ENCODE measurements at regions not wholly inside any gene's neighbourhood (a gene's known extent, or its start where the extent isn't known, plus 50 kb on each side); places are given as distances from the start of the nearest gene placed in this dataset.

GRCh38 chr1:67624680-67625079 lies 60.3 kb upstream of the GADD45A start:
- Histone ChIP-seq H3K36me3 (no peaks in the 10 kb centered on the region), H3K4me1 (no peaks in the 10 kb centered on the region), H3K4me3 (no peak overlapping the region), H3K9me3 (no peaks in the 10 kb centered on the region), H3K27ac (no peak overlapping the region), H3K27me3 (no peaks in the 10 kb centered on the region)
- WGBS (ENCODE audit: insufficient coverage, low coverage, low lambda C conversion rate, missing lambda C conversion rate) = no CpG with 5 or more reads among the region's 2 CpGs
- no peak for DNase-seq
- ATAC-seq = no peak
- intact Hi-C loops (cut with DNase I) = loop anchor here in 1 of 2 donors (10.0 kb wide), 1 partner anchor 50 kb away; no protein-coding TSS in a partner anchor
- TF ChIP-seq CTCF (IDR thresholded peaks at IDR 0.05) (no peak), POLR2A (IDR thresholded peaks at IDR 0.05) (no peak)

- TF ChIP-seq POLR2A (IDR thresholded peaks at IDR 0.05) = no peak
- TF ChIP-seq CTCF (IDR thresholded peaks at IDR 0.05) = no peak
- ATAC-seq = no peak
- H3K36me3 ChIP-seq = no peaks in the 10 kb centered on the region
These were observed 58.7 kb upstream of the GADD45A start for GRCh38 chr1:67626090-67626860.

GRCh38 chr1:67626861-67627235 lies 58.2 kb upstream of the GADD45A start:
- Histone ChIP-seq H3K36me3 (no peaks in the 10 kb centered on the region), H3K27me3 (no peaks in the 10 kb centered on the region), H3K27ac (no peak overlapping the region), H3K4me3 (no peak overlapping the region), H3K4me1 (peaks cover 0 to 3% (median under 1%) of the 10 kb centered on the region in 4 donors), H3K9me3 (no peaks in the 10 kb centered on the region)
- DNase-seq = no peak
- intact Hi-C loops (cut with DNase I) = loop anchor here in 1 of 2 donors (10.0 kb wide), 1 partner anchor 52 kb away; no protein-coding TSS in a partner anchor
- TF ChIP-seq CTCF (IDR thresholded peaks at IDR 0.05) (no peak), POLR2A (IDR thresholded peaks at IDR 0.05) (no peak)
- WGBS (ENCODE audit: insufficient coverage, low coverage, low lambda C conversion rate, missing lambda C conversion rate) = no CpG with 5 or more reads among the region's 1 CpG
- no peak for ATAC-seq

More at GRCh38 chr1:67626090-67626860, 58.7 kb upstream of the GADD45A start:
- no peaks in the 10 kb centered on the region for H3K27me3 ChIP-seq
- H3K27ac ChIP-seq = no peak overlapping the region
- no peaks in the 10 kb centered on the region for H3K4me1 ChIP-seq
- H3K9me3 ChIP-seq = no peaks in the 10 kb centered on the region
- no peak for DNase-seq
- intact Hi-C loops (cut with DNase I) = loop anchor here in 1 of 2 donors (10.0 kb wide), 1 partner anchor 51 kb away; no protein-coding TSS in a partner anchor
- no peak overlapping the region for H3K4me3 ChIP-seq
- 88% methylated on average over 3 of the region's 4 CpGs for WGBS (ENCODE audit: insufficient coverage, low coverage, low lambda C conversion rate, missing lambda C conversion rate)

GRCh38 chr1:67627336-67627735 lies 57.7 kb upstream of the GADD45A start:
- ATAC-seq = no peak
- no peaks in the 10 kb centered on the region for H3K36me3 ChIP-seq
- TF ChIP-seq POLR2A (IDR thresholded peaks at IDR 0.05) (no peak), CTCF (IDR thresholded peaks at IDR 0.05) (no peak)
- no peak for DNase-seq
- no peak overlapping the region for H3K27ac ChIP-seq
- 44% methylated on average over 2 of the region's 3 CpGs for WGBS (ENCODE audit: insufficient coverage, low coverage, low lambda C conversion rate, missing lambda C conversion rate)
- H3K4me1 ChIP-seq = peaks cover 0 to 8% (median 4%) of the 10 kb centered on the region in 4 donors
- H3K4me3 ChIP-seq = no peak overlapping the region
- H3K9me3 ChIP-seq = no peaks in the 10 kb centered on the region
- no peaks in the 10 kb centered on the region for H3K27me3 ChIP-seq
- intact Hi-C loops (cut with DNase I) = loop anchor here in 1 of 2 donors (10.0 kb wide), 1 partner anchor 53 kb away; no protein-coding TSS in a partner anchor
